ENCODE measurements at regions not wholly inside any gene's neighbourhood (a gene's known extent, or its start where the extent isn't known, plus 50 kb on each side); places are given as distances from the start of the nearest gene placed in this dataset.

DNA sequence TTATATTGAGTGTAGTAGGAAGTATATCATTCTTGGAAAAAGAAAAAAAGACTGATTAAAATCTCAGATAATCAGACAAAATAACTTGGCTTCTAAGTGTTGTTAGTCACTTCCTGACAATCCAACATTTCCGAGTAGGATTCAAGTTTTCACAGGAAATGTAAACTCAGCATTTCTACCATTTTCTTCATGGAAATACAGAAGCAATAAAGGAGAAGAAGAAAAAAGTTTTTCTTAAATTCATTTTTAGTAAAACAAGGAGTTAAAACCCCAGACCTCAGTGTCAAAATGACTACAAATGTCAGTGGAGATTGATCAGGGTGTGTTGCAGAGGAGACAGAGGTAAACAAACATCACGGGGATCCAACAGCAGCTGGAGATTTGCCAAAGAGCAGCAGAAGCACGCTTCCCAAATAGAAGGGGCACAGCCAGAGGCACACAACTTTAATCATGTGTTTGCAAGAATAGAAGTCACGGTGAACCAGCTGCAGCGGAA lies 129.3 kb upstream of the FAM9B start:
- H3K27ac ChIP-seq (ENCODE audit: low read depth, low read length), result no peak overlapping the region
- no peaks in the 10 kb centered on the region for H3K36me3 ChIP-seq (ENCODE audit: control insufficient read depth in 1 of 2, insufficient read depth in 2 of 2, low read length in 2 of 2)
- no peaks in the 10 kb centered on the region for H3K9me3 ChIP-seq (ENCODE audit: control insufficient read depth in 1 of 2, low read length in 2 of 2)
- no peaks in the 10 kb centered on the region for H3K4me1 ChIP-seq (ENCODE audit: control insufficient read depth in 1 of 2, insufficient read depth in 2 of 2, low read length in 2 of 2)
- H3K27me3 ChIP-seq (ENCODE audit: control insufficient read depth in 1 of 2, insufficient read depth in 2 of 2, low read length in 2 of 2), result no peaks in the 10 kb centered on the region
- H3K9ac ChIP-seq (ENCODE audit: low read depth in 1 of 2, low read length in 2 of 2), result no peak overlapping the region
- no peak overlapping the region for H3K4me3 ChIP-seq (ENCODE audit: low read depth in 1 of 2, low read length in 2 of 2)

DNA sequence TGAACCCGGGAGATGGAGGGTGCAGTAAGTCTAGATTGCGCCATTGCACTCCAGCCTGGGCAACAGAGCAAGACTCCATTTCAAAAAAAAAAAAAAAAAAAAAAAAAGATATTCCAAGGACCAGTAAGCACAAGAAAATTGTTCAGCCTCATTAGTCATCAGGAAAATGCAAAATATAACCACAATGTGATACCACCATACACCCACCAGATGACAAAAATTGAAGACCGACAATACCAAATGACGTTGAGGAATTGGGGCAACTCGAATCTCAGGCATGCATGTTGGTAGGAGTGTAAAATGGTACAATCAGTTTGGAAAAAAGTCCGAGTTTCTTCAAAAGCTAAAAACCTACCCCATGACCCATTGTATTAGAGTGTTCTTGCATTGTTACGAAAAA lies 130.2 kb upstream of the FAM9B start:
- no peaks in the 10 kb centered on the region for H3K9me3 ChIP-seq (ENCODE audit: control insufficient read depth in 1 of 2, low read length in 2 of 2)
- no peak overlapping the region for H3K27ac ChIP-seq (ENCODE audit: low read depth, low read length)
- H3K36me3 ChIP-seq (ENCODE audit: control insufficient read depth in 1 of 2, insufficient read depth in 2 of 2, low read length in 2 of 2), result no peaks in the 10 kb centered on the region
- H3K27me3 ChIP-seq (ENCODE audit: control insufficient read depth in 1 of 2, insufficient read depth in 2 of 2, low read length in 2 of 2), result no peaks in the 10 kb centered on the region
- H3K4me1 ChIP-seq (ENCODE audit: control insufficient read depth in 1 of 2, insufficient read depth in 2 of 2, low read length in 2 of 2), result no peaks in the 10 kb centered on the region
- H3K9ac ChIP-seq (ENCODE audit: low read depth in 1 of 2, low read length in 2 of 2), result no peak overlapping the region
- H3K4me3 ChIP-seq (ENCODE audit: low read depth in 1 of 2, low read length in 2 of 2), result no peak overlapping the region

DNA sequence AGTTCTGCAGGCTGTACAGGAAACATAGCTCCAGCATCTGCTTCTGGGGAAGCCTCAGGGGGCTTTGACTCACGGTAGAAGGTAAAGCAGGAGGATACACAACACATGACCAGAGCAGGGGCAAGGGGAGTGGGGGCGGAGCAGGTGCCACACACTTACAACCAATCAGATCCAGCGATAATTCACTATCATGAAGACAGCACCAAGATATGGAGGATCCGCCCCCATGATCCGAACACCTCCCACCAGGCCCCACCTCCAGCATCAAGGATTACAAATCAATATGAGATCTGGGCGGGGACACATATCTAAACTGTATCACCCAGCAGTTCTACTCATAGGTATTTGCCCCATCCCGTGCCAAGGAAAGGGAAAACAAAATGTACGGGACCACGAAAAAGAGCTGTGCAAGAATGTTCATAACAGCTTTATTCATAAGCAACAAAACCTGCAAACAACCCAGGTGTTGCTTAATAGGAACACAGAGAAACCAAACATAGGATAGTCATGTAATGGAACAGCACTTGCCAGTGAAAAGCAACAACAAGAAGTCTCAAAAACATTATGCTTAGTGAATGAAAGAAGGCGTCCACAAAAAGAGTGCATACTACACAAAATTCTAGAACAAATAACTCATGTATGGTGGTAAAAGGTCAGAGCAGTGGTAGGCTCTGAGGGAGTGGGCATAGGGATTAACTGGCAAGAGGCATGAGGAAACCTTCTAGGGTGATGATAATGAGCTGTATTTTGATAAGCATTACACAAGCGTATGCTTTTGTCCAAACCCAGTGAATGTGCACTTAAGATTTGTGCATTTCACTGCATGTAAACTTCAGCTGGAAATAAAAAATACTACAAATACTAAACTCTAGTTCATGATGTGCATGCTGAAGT lies 130.9 kb upstream of the FAM9B start:
- no peak overlapping the region for H3K9ac ChIP-seq (ENCODE audit: low read depth in 1 of 2, low read length in 2 of 2)
- H3K4me3 ChIP-seq (ENCODE audit: low read depth in 1 of 2, low read length in 2 of 2), result no peak overlapping the region
- no peaks in the 10 kb centered on the region for H3K27me3 ChIP-seq (ENCODE audit: control insufficient read depth in 1 of 2, insufficient read depth in 2 of 2, low read length in 2 of 2)
- no peaks in the 10 kb centered on the region for H3K4me1 ChIP-seq (ENCODE audit: control insufficient read depth in 1 of 2, insufficient read depth in 2 of 2, low read length in 2 of 2)
- no peaks in the 10 kb centered on the region for H3K9me3 ChIP-seq (ENCODE audit: control insufficient read depth in 1 of 2, low read length in 2 of 2)
- no peaks in the 10 kb centered on the region for H3K36me3 ChIP-seq (ENCODE audit: control insufficient read depth in 1 of 2, insufficient read depth in 2 of 2, low read length in 2 of 2)
- H3K27ac ChIP-seq (ENCODE audit: low read depth, low read length), result no peak overlapping the region

DNA sequence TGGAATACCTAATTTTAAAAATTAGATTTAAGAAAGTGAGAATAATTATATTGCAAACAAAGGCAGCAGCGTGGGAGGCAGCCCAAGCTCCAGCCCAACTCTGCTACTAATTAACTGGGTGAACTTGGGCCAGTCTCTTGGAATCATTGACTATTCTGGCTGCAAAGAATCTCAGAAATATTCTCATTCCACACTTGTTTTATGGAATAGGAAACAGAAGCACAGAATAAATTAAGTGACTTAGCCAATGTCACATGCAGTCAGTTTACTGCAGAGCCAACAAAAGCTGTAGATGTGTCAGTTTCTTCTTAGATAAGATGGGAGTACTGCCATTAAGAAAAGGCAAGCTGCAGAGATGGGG lies 132.6 kb upstream of the FAM9B start:
- no peak overlapping the region for H3K4me3 ChIP-seq (ENCODE audit: low read depth in 1 of 2, low read length in 2 of 2)
- H3K27ac ChIP-seq (ENCODE audit: low read depth, low read length), result no peak overlapping the region
- H3K9ac ChIP-seq (ENCODE audit: low read depth in 1 of 2, low read length in 2 of 2), result no peak overlapping the region
- H3K9me3 ChIP-seq (ENCODE audit: control insufficient read depth in 1 of 2, low read length in 2 of 2), result no peaks in the 10 kb centered on the region
- no peaks in the 10 kb centered on the region for H3K36me3 ChIP-seq (ENCODE audit: control insufficient read depth in 1 of 2, insufficient read depth in 2 of 2, low read length in 2 of 2)
- no peaks in the 10 kb centered on the region for H3K4me1 ChIP-seq (ENCODE audit: control insufficient read depth in 1 of 2, insufficient read depth in 2 of 2, low read length in 2 of 2)
- H3K27me3 ChIP-seq (ENCODE audit: control insufficient read depth in 1 of 2, insufficient read depth in 2 of 2, low read length in 2 of 2), result no peaks in the 10 kb centered on the region

DNA sequence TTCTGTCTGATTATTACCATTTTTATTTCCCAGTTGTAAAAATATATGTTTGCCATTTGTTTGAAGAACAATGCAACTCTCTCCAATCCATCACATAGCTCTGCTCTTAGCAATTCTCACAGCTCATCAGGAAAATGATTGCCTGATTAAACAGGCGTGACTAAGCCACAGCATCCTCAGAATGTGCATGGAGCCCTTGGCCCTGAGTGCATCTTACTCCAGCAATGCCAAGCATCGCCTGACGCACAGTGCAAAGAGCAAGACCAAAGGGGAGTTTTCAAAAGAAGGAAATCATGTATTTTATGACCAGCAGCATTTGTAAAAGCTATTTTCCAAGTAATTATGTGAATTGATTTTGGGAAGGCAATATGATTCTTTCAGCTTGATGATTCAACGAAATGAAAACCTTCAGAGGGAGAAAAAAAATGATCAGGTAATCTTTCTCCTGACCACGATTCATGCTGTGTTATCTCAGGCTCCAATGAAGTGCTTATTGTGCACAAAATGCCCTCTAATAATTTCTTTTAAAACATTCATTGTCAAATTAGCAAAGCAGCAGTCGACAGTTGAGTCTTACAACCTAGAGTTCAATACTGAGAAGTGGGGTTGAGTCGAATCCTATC lies 138.0 kb upstream of the FAM9B start:
- no peaks in the 10 kb centered on the region for H3K4me1 ChIP-seq (ENCODE audit: control insufficient read depth in 1 of 2, insufficient read depth in 2 of 2, low read length in 2 of 2)
- H3K27me3 ChIP-seq (ENCODE audit: control insufficient read depth in 1 of 2, insufficient read depth in 2 of 2, low read length in 2 of 2), result no peaks in the 10 kb centered on the region
- H3K9me3 ChIP-seq (ENCODE audit: control insufficient read depth in 1 of 2, low read length in 2 of 2), result no peaks in the 10 kb centered on the region
- H3K27ac ChIP-seq (ENCODE audit: low read depth, low read length), result no peak overlapping the region
- no peaks in the 10 kb centered on the region for H3K36me3 ChIP-seq (ENCODE audit: control insufficient read depth in 1 of 2, insufficient read depth in 2 of 2, low read length in 2 of 2)
- no peak overlapping the region for H3K4me3 ChIP-seq (ENCODE audit: low read depth in 1 of 2, low read length in 2 of 2)
- H3K9ac ChIP-seq (ENCODE audit: low read depth in 1 of 2, low read length in 2 of 2), result no peak overlapping the region

DNA sequence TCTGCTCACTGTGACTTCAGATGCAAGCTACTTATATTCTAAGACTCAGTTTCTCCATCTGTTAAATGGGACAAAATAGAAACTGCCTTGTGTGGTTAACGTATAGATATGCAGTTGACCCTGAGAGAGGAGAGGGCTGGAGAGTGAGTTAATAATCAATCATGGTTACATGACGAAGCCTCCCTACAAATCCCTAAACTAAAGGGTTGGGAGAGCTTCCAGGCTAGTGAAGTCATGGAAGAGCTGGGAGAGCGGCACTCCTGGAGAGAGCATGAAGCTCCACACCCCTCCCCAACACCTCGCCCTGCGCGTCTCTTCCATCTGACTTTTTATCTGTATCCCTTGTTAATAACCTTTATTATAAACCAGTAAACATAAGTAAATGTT lies 138.5 kb upstream of the FAM9B start:
- no peaks in the 10 kb centered on the region for H3K36me3 ChIP-seq (ENCODE audit: control insufficient read depth in 1 of 2, insufficient read depth in 2 of 2, low read length in 2 of 2)
- no peak overlapping the region for H3K9ac ChIP-seq (ENCODE audit: low read depth in 1 of 2, low read length in 2 of 2)
- no peak overlapping the region for H3K27ac ChIP-seq (ENCODE audit: low read depth, low read length)

DNA sequence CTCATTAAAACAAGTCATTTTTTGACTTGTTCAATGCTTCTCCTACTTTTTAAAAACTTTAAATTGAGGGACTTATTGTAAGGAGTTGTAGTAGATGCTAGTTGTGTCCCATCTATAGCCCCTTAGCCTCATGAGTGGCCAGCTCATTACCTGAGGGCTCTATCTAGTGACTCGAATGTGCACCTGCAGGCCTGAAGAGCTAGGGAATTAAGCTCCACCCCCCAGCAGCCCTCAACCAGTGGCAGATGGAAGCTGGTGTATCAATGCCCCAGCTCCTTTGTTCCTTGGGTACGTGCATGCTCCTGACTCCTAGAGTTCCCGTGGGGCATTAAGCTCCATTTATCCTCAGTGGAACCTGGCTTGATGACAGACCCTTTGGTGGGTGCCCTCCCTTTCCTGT lies 146.7 kb upstream of the FAM9B start:
- Histone ChIP-seq H3K4me1 (ENCODE audit: control insufficient read depth in 1 of 2, insufficient read depth in 2 of 2, low read length in 2 of 2) (no peaks in the 10 kb centered on the region), H3K27me3 (ENCODE audit: control insufficient read depth in 1 of 2, insufficient read depth in 2 of 2, low read length in 2 of 2) (no peaks in the 10 kb centered on the region)

More for the DNA sequence above, 138.5 kb upstream of the FAM9B start:
- Histone ChIP-seq H3K4me1 (ENCODE audit: control insufficient read depth in 1 of 2, insufficient read depth in 2 of 2, low read length in 2 of 2) (no peaks in the 10 kb centered on the region), H3K27me3 (ENCODE audit: control insufficient read depth in 1 of 2, insufficient read depth in 2 of 2, low read length in 2 of 2) (no peaks in the 10 kb centered on the region), H3K9me3 (ENCODE audit: control insufficient read depth in 1 of 2, low read length in 2 of 2) (no peaks in the 10 kb centered on the region), H3K4me3 (ENCODE audit: low read depth in 1 of 2, low read length in 2 of 2) (no peak overlapping the region)

DNA sequence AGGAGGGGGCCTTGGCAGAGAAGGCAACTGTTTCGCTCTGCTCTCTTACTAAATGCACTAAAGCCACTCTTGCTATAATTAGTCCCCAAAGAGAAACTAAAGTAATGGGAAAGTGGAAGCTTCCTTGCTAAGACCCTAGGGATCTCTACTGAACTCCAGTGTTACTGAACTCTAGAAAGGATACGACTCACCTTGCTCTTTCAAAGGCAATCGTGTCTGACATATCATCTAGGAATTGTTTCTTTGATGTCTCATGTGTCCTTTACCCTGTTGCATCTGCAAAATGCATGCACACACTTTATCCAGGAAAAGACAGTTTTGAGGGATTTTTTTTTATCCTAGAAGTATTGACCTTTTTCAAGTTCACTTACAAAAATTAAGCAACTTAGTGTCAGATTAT lies 148.1 kb upstream of the FAM9B start:
- H3K4me1 ChIP-seq (ENCODE audit: control insufficient read depth in 1 of 2, insufficient read depth in 2 of 2, low read length in 2 of 2), result no peaks in the 10 kb centered on the region
- no peaks in the 10 kb centered on the region for H3K36me3 ChIP-seq (ENCODE audit: control insufficient read depth in 1 of 2, insufficient read depth in 2 of 2, low read length in 2 of 2)
- H3K9ac ChIP-seq (ENCODE audit: low read depth in 1 of 2, low read length in 2 of 2), result no peak overlapping the region
- no peaks in the 10 kb centered on the region for H3K27me3 ChIP-seq (ENCODE audit: control insufficient read depth in 1 of 2, insufficient read depth in 2 of 2, low read length in 2 of 2)
- no peak overlapping the region for H3K4me3 ChIP-seq (ENCODE audit: low read depth in 1 of 2, low read length in 2 of 2)
- H3K27ac ChIP-seq (ENCODE audit: low read depth, low read length), result no peak overlapping the region
- no peaks in the 10 kb centered on the region for H3K9me3 ChIP-seq (ENCODE audit: control insufficient read depth in 1 of 2, low read length in 2 of 2)

More for the DNA sequence above, 146.7 kb upstream of the FAM9B start:
- H3K9ac ChIP-seq (ENCODE audit: low read depth in 1 of 2, low read length in 2 of 2), result no peak overlapping the region
- no peaks in the 10 kb centered on the region for H3K9me3 ChIP-seq (ENCODE audit: control insufficient read depth in 1 of 2, low read length in 2 of 2)
- no peaks in the 10 kb centered on the region for H3K36me3 ChIP-seq (ENCODE audit: control insufficient read depth in 1 of 2, insufficient read depth in 2 of 2, low read length in 2 of 2)
- H3K27ac ChIP-seq (ENCODE audit: low read depth, low read length), result no peak overlapping the region
- no peak overlapping the region for H3K4me3 ChIP-seq (ENCODE audit: low read depth in 1 of 2, low read length in 2 of 2)

DNA sequence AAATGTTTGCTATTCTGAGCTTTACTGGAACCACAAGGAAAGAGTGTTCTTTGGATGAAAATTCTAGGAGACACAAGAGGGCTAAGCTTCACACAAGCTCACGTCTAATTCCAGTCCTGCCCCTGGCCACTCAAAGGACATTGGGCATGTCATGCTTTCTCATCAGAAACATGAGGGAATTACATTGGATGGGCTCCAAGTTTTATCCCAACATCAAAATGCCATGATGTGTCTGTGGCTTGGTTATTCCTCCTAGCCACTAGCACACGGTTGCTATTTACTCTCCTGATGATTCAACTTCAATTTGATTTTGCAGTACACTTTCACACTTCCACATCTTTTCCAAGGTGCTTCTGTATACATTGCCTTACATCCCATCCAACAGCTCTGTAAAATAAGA lies 149.6 kb upstream of the FAM9B start:
- Histone ChIP-seq H3K4me3 (ENCODE audit: low read depth in 1 of 2, low read length in 2 of 2) (no peak overlapping the region), H3K4me1 (ENCODE audit: control insufficient read depth in 1 of 2, insufficient read depth in 2 of 2, low read length in 2 of 2) (no peaks in the 10 kb centered on the region), H3K27ac (ENCODE audit: low read depth, low read length) (no peak overlapping the region), H3K27me3 (ENCODE audit: control insufficient read depth in 1 of 2, insufficient read depth in 2 of 2, low read length in 2 of 2) (no peaks in the 10 kb centered on the region), H3K9me3 (ENCODE audit: control insufficient read depth in 1 of 2, low read length in 2 of 2) (no peaks in the 10 kb centered on the region), H3K9ac (ENCODE audit: low read depth in 1 of 2, low read length in 2 of 2) (no peak overlapping the region), H3K36me3 (ENCODE audit: control insufficient read depth in 1 of 2, insufficient read depth in 2 of 2, low read length in 2 of 2) (no peaks in the 10 kb centered on the region)

DNA sequence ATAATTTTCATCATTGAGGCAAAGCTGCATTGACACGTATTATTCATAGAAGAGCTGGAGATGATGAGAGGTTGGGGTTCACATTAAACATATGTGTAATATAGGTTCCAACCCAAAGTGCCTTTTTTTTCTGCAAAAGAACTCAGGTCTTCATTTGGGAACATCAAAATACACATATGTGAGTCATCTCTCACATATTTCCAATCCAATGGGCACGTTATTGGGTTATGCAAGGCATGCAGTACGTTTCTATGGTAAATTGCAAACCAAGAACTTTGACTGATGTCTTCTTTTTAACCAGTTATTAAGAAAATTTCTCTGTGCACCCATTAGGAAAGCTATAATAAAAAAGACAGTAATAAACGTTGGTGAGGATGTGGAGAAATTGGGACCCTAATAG lies 150.3 kb upstream of the FAM9B start:
- no peaks in the 10 kb centered on the region for H3K27me3 ChIP-seq (ENCODE audit: control insufficient read depth in 1 of 2, insufficient read depth in 2 of 2, low read length in 2 of 2)
- H3K36me3 ChIP-seq (ENCODE audit: control insufficient read depth in 1 of 2, insufficient read depth in 2 of 2, low read length in 2 of 2), result no peaks in the 10 kb centered on the region
- no peaks in the 10 kb centered on the region for H3K9me3 ChIP-seq (ENCODE audit: control insufficient read depth in 1 of 2, low read length in 2 of 2)
- no peak overlapping the region for H3K9ac ChIP-seq (ENCODE audit: low read depth in 1 of 2, low read length in 2 of 2)
- H3K27ac ChIP-seq (ENCODE audit: low read depth, low read length), result no peak overlapping the region
- H3K4me1 ChIP-seq (ENCODE audit: control insufficient read depth in 1 of 2, insufficient read depth in 2 of 2, low read length in 2 of 2), result no peaks in the 10 kb centered on the region
- H3K4me3 ChIP-seq (ENCODE audit: low read depth in 1 of 2, low read length in 2 of 2), result no peak overlapping the region

Measured in duodenal mucosa (tissue), 2 donors.